GM19238 (cell line): ENCODE measurements at regions not wholly inside any gene's neighbourhood (a gene's known extent, or its start where the extent isn't known, plus 50 kb on each side); places are given as distances from the start of the nearest gene placed in this dataset.
"Not testable (repeated sequence)": the region's sequence is repeated elsewhere in the genome, so short reads cannot be mapped to it uniquely, and the experiment has no call there.

Experiments
- DNase-seq: peaks from one replicate; pipeline ENCODE4 v3.0.0; 2011; ENCODE audit warnings: low spot score; ENCODE audit not compliant: insufficient read length

DNA sequence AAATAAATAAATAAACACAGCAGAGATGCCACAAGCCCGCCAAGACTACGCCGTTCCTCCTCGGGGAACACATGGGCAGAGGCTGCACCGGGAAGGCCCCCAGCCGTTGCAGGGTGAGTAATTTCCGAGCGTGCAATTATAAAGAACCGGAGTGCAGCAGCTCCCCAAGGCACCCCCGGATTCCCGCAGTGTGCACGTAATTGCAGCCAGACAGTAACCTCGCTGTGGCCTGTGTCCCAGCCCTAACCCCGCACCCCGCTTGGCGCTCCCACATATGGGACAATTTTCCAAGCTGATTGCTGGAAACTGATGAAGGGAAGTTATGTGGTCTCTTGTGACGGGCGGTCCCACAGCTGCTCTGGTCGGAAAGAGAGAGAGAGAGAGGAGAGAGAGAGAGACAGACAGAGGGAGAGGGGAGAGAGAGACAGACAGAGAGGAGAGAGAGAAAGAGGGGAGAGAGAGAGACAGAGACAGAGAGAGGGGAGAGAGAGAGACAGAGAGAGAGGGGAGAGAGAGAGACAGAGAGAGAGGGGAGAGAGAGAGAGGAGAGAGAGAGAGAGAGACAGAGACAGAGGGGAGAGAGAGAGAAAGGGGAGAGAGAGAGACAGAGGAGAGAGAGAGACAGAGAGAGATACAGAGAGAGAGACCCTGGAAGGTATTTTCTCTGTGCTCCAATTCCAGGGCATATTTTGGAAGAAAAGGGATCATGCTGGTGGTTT, 275.4 kb downstream of the SHOX start:
- DNase-seq = no peak

DNA sequence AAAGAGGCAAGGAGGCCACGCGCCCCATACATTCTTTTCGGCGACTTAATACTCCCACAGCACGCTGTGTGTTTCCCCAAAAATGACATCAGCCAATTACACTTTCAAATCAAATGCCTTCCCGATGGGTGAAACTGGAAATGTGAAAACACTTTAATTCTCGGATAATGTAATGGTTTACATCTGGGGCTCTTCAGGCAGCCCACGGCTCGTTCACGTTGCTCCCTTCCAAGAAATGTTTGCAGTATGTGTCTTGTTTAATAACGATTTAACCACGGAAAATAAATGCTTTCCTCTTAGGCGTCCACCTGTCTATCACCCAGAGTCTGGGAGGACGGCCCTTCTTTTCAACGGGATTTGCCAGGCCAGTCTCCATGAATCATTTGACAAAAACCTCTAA, 272.5 kb downstream of the SHOX start:
- no peak for DNase-seq

DNA sequence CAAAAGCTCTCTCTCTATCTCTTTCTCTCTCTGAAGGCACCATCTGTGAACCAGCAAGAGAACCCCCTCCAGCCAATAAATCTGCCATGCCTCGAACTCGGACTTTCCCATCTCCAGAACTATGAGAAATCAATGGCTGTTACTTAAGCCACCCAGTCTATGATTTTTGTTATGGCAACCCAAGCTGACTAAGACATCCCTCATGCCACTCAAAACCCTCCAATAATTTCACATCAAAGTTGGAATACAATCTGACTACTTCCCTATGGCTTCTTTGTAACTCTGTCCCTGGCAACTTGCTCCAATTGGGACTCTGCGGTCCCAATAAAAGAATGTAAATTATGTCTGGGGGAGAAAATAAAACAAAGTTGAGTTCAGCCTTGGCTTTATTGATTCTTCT, 265.7 kb downstream of the SHOX start:
- no peak for DNase-seq

DNA sequence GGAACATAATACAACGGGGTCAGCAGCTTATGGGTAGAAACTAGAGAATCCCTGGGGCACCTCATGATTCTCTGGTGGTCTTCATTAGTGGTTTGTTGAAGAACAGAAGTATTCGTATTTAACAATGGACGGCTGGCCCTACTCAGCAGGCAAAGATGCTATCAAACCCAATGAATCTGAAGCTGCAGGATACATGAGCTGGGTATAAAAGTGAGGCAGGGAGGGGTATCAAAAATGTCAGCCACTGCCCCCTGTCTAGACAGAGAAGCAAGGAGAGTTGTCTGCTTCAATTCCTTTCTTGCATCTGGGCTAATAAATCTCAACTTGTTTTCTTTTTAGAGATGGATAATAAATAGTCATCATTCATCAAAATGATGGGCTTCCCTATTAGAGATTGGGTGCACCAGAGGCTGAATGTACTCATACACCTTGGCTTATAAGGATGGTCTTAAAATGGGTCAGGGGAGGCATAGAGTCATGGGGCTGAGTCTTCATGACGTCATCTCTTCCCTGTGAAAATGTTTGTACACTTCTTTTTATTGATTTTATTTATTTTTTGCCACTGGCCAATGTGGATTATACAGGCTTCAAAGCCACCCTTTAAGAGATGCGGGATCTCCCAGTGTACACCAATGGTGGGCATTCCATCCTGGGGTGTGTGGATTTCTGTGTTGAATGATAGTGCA, 259.5 kb downstream of the SHOX start:
- no peak for DNase-seq

DNA sequence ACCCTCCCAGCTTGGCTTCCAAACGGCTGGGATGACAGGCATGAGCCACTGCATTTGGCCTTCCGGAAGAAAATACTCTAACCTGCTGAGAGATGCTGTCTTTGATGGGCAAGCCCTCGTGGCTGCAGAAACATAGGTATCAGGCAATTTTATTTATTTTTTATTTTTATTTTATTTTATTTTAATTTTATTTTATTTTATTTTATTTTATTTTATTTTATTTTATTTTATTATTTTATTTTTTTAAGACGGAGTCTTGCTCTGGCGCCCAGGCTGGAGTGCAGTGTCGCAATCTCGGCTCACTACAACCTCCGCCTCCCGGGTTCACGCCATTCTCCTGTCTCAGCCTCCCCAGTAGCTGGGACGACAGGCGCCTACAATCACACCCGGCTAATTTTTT, 257.1 kb downstream of the SHOX start:
- DNase-seq = not testable (repeated sequence)

DNA sequence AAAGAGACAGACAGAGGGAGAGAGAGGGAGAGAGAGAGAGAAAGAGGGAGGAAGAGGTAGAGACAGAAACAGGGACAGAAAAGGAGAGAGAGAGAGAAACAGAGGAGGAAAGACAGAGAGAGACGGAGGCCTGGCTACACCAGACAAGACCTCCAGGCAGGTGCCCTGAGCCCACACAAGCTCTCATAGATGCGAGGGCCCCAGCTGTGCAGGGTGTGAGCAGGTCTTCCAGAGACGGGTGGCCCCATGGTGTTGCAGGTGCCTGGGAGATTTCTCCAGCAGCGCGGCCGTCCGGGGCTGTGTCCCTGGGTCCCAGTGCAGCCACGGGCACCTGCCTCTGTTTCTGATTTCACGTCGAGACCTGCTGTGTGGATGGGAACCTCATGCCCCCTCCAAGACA, 253.0 kb downstream of the SHOX start:
- DNase-seq = no peak

DNA sequence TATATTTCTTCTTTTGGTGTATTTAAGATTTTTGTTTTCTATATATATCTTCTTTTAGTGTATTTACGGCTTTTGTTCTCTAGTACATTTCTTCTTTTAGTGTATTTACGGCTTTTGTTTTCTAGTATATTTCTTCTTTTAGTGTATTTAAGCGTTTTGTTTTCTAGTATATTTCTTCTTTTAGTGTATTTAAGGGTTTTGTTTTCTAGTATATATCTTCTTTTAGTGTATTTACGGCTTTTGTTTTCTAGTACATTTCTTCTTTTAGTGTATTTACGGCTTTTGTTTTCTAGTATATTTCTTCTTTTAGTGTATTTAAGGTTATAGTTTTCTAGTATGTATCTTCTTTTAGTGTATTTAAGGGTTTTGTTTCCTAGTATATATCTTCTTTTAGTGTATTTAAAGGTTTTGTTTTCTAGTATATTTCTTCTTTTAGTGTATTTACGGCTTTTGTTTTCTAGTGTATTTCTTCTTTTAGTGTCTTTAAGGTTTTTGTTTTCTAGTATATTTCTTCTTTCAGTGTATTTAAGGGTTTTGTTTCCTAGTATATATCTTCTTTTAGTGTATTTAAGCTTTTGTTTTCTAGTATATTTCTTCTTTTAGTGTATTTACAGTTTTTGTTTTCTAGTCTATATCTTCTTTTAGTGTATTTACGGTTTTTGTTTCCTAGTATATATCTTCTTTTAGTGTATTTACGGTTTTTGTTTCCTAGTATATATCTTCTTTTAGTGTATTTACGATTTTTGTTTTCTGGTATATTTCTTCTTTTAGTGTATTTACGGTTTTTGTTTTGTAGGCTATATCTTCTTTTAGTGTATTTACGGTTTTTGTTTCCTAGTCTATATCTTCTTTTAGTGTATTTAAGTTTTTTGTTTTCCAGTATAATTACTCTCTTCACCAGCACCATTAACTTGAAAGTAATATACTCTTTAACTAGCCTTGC, 249.4 kb downstream of the SHOX start:
- not testable (repeated sequence) for DNase-seq

DNA sequence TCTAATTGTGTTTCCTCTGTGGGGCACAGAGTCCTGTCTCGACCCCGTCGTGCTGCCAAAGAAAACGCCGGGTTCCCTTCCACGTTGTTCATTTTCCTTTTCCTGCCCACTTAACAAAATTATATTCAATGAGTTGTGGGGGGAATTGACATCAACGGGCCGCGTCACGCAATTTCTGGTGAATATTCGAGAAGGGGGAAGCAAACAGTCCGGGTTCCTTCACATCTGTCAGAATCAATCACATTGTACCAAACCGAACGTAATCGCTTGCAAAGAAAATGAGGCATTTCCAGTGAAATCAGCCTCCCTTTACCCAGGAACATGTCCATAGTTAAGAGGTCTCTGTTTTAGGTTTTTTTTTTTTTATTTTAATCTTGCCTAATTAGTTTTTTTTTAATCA, 243.5 kb downstream of the SHOX start:
- no peak for DNase-seq

DNA sequence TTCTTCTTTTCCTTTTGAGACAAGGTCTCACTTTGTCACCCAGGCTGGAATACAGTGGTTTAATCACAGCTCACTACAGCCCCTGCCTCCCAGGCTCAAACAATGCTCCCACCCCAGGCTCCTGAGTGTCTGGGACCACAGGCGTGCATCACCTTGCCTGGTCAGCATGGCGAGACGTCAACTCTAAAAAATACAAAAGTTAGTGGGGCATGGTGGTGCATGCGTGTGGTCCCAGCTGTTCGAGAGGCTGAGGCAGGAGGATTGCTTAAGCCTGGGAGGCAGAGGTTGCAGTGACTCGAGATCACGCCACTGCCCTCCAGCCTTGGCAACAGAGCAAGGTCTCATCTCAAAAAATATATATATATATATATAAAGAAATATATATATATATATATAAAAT, 242.4 kb downstream of the SHOX start:
- no peak for DNase-seq

DNA sequence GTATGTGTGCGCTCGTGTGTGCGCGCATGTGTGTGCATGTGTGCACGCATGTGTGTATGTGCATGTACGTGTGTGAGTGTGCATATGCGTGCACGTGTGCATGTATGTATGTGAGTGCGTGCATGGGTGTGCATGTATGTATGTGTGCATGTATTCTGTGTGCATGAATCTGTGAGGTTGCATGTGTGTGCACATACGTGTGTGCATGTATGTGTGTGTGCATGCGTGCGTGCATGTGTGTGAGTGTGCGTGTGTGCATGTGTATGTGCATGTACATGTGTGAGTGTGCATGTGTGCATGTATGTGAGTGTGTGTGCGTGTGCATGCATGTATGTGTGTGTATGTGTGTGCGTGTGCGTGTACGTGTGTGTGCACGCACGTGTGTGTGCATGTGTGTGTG, 241.5 kb downstream of the SHOX start:
- DNase-seq = no peak

DNA sequence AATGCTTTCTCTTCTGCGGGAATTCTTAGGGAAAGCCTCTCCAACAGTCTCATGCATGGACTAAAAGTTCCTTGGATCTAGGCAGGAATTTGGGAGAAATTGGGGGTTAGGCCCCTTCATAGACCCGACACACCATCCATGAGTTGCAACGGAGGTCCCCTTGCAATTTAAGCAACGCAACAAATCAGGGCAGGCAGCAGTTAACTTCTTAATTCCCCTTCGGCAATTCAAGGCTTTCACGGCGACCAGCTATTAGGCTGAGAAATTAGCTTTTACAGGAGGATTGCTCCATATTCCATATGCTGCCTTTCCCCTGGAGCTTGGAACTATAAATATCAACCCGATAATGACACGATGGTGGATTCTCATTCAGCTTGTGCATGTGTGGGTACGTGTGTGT, 241.0 kb downstream of the SHOX start:
- DNase-seq = no peak

DNA sequence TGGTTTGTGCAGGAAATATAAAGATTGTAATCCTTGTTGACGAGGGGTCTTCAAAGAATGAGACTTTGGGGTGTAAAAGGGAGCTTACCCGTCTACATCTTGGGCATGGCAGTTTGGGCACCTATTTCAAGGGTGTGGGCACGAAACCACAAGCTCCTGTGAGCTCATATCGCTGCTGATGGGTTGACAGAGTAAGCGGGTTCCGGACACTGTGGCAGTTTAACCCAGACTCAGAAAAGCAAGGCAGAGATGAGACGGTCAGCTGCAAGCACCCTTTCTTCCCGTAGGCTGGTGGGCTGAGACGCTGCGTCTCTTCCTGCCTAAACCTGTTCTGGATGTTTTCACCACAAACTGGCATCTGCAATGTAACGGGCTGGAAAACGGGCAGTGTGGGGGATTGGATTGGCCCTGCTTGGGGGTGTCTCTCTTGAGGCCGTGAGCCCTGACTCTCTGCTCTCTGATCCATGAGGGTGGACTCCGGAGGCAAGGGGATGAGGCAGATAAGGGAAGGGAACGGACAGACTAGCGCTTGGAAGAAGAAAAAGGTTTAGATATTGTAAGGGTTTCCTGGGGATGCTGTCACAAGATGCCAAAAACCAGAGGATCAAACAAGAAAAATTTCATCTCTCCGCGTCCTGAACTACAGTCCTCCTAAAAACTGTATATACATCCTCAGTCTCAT, 237.5 kb downstream of the SHOX start:
- no peak for DNase-seq

DNA sequence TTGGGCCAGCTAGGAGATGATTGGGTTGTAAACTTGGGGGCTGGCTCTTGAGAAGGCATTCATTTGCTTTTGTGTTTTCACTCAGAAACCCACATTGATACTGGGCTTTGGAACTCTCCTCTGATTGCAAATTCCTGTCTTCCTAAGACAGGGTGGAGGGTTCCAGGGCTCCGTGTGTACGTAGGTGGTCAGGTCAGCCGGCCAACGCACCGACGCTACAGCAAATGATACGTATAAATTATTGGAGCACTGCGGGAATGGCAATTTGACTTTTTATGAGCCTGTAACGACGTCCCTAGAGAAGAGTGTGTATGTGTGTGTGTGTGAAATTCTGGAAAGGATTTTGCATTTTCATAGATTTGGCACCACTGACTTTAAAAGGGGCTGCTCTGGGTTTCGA, 236.9 kb downstream of the SHOX start:
- no peak for DNase-seq

DNA sequence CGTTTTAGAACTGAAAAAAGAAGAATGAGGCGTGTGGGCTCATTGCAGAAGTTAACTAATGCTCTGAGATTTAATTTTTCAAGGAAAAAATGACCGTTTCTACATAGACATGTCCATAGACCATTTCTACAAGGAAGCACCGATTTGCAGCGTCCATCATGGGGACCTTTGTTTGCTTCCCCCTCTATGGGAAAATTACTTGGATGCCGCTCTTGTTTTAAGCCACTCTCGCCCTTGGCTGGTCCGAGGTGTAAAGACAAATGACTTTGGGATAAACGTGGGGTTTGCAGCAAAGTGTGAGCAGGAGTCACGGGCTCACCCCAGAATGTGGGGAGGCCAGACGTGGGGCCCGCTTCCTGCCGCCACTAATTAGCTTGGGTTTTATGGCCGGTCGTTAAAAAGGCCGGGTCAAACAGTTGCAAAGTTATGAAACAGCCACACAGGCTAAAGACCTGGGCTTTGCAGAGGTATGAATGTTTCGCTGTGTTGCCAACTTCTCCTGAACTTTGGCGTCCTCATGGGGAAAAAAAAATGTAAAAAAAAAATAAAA, 235.9 kb downstream of the SHOX start:
- DNase-seq = no peak

DNA sequence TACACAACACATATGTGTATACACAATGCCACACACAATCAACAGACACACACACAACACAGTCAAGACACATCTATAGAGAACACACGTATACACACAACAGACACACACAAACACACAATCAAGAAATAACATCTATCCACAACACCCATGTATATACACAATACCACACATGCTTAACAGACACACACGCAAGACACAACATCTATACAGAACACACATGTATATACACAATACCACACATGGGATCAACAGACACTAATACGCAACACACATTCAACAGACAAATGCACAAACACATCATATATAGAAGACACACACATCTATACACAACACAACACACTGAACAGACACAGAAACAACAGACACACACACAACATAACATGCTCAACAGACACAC, 234.8 kb downstream of the SHOX start:
- DNase-seq = no peak

DNA sequence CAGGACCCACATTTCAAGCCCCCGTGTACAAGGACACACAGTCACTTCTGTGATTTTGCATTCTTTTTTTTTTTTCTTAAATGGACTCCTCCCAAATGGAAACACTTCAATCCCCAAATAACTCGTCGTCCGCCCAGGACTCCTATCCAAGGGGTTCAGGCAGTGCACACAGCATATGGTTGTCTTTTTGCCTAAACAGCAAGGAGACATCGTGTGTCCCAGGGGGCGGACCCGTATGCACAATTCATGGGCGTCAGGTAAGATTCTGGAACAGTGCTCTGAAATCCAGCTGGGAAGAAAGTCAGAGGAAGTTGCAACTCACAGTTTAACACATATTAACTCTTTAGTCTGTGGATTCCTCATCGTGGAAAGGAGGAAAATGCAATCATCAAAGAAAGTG, 231.3 kb downstream of the SHOX start:
- no peak for DNase-seq

DNA sequence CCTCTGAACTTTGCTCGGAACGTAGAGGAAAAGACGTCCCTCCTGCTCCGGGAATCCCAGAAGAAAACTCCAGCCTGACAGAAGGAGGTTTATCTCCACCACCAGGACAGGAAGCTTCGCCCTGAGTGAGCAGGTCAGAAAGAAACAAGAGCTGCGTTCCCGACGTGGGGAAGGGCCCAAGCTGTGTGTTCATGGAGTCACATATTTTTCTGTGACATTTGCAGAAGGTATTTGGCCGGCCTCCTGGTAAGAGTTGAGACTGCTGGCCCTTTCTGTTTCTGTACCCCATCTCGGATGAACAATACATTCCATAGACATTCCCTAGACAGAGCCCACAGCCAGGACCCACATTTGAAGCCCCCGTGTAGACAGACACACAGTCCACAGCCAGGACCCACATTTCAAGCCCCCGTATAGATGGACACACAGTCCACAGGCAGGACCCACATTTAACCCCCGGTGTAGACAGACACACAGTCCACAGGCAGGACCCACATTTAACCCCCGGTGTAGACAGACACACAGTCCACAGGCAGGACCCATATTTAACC, 230.8 kb downstream of the SHOX start:
- no peak for DNase-seq

DNA sequence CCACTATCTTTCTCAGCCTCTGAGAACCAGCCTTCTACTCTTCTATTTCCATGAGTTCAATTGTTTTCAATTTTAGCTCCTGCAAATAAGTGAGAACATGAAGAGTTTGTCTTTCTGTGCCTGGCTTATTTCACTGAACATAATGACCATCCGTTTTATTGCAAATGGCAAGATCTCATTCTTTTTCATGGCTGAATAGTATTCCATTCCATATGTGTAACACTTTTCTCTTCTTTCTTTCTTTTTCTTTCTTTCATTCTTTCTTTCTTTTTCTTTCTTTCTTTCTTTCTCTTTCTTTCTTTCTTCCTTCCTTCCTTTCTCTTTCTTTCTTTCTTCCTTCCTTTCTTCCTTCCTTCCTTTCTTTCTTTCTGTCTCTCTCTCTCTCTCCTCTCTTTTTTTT, 228.7 kb downstream of the SHOX start:
- DNase-seq = no peak

DNA sequence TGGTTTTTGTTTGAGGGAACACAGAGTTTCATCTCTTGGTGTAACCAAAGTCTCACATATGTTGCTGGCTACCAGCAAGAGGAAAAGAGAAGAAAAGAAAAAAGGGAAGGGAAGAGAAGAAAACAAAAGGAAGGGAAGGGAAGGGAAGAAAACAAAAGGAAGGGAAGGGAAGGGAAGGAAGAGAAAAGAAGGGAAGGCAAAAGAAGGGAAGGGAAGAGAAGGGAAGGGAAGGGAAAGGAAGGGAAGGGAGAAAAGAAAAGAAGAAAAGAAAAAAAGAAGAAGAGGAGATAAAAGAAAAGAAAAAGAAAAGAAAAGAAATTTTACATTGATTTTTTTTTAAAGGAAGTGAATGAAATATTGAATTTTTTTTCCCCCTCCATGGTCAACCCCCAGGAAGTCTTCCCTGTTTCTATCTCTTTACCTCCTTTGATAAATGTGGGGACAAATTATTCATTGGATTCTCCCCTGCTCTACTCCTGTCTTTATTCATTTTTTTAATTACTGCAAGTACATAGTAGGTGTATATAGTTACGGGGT, 228.0 kb downstream of the SHOX start:
- DNase-seq = no peak

DNA sequence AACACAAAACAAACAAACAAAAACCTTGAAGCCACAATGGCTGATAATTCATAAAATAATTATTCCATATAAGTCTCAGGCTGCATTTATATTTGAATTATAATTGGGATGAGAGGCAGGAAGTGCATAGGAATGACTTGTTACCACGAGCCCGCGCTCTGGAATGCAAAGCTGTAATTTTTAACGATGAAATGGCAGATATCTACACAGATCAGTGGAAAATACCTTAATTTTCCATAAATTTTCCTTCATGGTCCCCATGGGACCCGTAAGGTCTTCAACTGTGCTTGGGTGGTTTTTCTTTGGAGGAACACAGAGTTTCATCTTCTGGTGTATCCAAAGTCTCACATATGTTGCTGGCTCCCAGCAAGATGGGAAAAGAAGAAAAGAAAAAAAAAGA, 226.8 kb downstream of the SHOX start:
- no peak for DNase-seq
